PC-3 (cell line): ENCODE measurements at regions not wholly inside any gene's neighbourhood (a gene's known extent, or its start where the extent isn't known, plus 50 kb on each side); places are given as distances from the start of the nearest gene placed in this dataset.

ENCODE experiments used
- EZH2 ChIP-seq: fragments of 300-600 bp; sonication (generic); IDR thresholded peaks from one replicate; pipeline ENCODE4 v1.6.1; 2017; ENCODE audit warnings: antibody characterized with exemption, mild to moderate bottlenecking, low read length; ENCODE audit not compliant: unreplicated experiment
- TF ChIP-seq, protein P1 (sequence below): fragments of 300-600 bp; sonication (generic); conservative IDR thresholded peaks from 2 replicates; pipeline ENCODE4 v1.5.1; 2017; ENCODE audit warnings: antibody characterized with exemption, low read depth, mild to moderate bottlenecking, low read length

DNA sequence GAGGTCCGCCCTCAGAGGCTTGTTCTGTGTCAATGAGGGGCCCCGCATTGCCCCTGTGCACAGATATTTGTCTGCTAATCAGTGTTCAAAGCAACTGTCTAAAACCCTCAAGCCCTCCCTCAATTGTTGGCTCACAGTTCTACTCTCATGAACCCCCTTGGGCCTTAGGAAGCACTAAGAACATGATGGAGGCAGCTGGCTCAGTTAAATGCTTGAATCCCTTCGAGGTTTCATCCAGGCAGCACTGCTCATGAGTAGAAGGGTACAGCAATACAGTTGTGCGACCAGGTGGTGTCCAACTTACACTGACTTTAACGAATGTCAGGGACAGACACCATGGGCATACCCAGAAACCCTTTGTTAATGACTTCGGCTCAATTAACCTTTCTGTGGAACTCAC is 89.2 kb upstream of the WSCD1 start:
- TF ChIP-seq, protein P1, sequence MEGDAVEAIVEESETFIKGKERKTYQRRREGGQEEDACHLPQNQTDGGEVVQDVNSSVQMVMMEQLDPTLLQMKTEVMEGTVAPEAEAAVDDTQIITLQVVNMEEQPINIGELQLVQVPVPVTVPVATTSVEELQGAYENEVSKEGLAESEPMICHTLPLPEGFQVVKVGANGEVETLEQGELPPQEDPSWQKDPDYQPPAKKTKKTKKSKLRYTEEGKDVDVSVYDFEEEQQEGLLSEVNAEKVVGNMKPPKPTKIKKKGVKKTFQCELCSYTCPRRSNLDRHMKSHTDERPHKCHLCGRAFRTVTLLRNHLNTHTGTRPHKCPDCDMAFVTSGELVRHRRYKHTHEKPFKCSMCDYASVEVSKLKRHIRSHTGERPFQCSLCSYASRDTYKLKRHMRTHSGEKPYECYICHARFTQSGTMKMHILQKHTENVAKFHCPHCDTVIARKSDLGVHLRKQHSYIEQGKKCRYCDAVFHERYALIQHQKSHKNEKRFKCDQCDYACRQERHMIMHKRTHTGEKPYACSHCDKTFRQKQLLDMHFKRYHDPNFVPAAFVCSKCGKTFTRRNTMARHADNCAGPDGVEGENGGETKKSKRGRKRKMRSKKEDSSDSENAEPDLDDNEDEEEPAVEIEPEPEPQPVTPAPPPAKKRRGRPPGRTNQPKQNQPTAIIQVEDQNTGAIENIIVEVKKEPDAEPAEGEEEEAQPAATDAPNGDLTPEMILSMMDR, result no peak
- TF ChIP-seq EZH2, result no peak
